ENCODE measurements at regions not wholly inside any gene's neighbourhood (a gene's known extent, or its start where the extent isn't known, plus 50 kb on each side); places are given as distances from the start of the nearest gene placed in this dataset.

DNA sequence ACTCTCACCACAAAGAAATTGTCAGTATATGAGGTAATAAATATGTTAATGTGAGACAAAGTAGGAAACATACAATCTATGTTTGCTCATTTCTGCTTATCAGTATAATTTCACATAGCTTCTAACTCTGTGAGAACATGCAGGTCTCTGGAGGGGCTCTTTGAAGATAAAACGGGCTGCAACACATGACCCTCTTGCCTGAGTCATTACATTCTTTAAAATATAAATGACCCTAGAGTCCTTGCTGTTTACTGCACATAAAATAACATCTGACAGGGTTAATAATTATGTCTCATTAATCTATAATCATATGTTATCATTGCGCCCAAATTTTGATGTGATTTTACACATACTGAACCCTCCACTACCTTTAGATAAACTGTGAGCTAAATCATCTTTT, 681.5 kb downstream of the ARAP2 start:
- DNase-seq: no peak

DNA sequence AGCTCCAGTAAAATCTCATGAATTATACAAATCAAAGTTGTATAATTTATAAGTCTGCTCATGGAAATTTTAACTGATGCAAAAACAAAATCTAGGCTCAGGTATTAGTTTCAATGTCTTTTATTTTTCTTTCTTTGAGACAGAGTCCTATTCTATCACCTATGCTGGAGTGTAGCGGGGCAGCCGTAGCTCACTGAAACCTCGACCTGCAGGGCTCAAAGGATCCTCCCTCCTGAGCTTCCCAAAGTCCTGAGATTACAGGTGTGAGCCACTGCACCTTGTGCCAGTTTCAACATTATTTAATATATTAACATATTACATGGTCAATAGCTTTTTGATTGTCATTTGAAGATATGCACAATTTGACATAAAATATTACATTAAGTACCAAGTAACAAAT, 678.7 kb downstream of the ARAP2 start:
- no peak for DNase-seq

DNA sequence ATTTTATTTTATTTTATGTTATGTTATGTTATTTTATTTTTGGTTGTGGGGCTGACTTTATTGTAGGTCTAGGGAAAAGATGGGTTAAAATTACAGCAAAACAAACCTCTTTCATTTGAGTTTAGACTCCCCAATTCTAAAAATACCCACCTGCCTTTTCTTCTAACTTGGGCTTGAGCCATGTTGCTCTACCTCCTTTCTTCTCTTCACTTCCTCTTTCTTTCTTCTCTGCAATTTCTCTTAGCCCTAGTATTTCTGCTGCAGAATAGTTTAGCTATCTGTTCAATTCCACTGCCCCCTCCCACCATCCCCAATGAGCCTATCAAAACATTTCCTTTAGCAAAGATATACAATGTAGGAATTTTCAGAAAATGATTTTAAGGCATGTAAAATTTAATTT, 653.3 kb downstream of the ARAP2 start:
- no peak for DNase-seq

DNA sequence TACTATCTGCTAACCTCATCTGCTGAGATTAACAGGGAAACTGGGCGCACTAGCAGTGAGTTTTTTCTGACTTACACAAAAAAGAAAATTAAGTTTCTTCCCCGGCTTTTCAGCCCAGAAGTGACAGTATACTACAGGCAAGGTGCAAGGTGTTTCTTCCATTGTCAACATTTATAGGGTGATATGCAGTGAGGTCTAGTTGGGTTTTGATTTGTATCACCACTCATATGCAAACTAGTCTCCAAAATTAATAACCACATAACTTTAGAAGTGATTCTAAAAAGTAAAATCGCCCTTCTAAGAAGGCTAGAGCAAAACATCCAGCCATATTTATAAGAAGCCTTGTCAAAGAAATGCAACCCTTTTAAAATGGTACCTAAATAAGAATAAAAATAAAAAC, 640.1 kb downstream of the ARAP2 start:
- no peak for DNase-seq

DNA sequence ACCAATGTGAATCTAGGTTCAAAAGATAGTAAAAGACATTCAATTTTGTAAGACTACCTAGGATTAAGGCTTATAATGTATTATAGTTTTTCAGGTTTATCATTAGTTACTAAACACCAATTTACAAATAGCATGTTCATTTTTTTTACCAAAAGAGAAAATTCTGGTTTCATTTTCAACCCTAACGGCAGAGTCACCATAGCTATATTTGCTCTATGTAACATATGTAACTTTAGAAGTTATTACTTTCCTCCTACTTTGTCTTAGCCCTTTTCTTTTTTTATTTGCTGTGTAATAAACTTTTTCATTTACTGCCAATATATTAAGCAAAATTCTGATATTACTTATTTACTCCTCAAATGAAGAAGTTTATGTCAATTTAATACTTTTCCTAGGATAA, 639.6 kb downstream of the ARAP2 start:
- no peak for DNase-seq

DNA sequence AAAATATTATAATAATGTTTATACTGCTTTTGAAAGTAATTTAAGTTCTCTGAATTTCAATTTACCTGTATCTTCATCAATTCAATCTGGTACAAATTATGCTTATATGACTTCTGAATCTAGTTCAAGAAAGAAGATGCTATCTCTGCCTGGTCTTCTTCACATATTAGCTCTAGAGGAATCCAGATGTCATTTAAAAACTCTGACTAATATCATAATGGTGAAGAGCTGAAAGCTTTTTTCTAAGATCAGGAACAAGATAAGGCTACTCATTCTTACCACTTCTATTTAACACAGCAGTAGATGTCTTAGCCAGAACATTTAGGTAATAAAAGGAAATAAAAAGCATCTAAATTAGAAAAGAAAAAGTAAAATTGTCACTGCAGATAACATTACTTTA, 636.1 kb downstream of the ARAP2 start:
- DNase-seq: no peak

DNA sequence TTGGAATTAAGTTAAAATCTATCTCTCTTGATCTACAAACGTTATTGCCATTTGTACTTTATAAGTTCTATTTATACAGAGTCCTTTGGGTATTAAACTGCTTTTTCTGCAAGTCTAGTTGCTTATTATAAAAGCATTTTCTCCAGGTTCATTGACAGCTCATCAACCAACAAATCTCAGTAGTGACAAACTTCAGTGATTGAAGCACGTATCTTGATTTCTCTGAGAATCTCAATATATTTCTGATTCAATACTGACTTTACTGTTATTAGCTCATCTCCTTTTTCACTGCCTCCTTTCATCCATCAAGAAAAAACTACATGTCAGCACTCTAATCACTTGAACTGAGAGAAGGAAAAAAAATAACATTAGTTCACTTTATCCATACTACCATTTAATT, 630.2 kb downstream of the ARAP2 start:
- no peak for DNase-seq

DNA sequence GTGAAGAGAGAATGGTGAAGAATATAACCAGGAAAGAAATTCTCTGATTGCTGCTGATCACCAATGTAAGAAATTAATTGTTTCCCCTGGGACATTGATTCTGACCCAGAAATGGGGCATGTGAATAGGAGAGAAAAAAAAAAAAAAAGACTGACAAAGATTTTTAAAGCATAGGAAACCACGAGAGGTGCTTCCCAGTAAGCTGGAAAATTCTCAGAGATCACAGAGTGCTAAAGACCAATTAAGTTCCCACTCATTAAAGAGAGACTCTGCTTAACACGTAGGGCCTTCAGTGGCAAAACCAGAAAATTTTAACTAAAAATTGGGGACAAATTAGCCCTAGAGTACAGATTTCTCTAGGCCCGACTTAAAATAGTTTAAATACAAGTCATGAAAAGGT, 604.4 kb downstream of the ARAP2 start:
- DNase-seq: no peak

DNA sequence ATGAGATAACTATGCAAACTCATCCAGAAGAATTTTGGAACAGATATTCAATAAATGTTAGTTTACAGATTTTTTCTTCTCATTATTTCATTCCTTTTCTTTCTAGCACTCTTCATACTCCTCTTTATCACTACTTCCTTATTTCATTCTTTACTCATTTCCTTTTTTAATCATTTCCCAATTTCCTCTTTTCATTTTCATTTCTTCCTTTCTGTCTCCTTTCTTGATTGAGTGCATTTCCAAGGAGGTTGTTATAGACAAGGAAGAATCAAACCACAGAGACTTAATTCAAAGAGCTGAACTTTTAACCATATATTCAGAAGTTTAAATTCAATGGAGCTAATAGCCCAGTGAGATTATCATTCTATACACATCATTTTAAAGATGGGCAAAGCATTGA, 600.7 kb downstream of the ARAP2 start:
- no peak for DNase-seq

DNA sequence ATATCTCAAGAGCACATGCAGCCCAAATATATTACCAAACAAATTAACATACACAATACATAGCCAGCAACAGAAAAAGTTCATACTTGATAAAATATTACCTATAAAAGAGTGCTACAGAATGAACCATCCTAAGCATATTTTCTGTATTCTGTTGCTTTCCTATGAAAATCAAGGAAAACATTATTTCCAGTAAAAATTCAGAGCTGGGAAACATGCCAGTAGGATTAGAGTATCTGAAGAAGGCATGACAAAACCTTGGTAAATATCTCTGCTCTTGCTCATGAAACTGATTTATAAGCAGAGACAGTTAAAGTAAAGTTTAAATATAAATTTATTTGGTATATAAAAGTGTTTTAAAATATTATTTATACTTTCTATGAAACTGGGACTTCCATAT, 599.7 kb downstream of the ARAP2 start:
- DNase-seq: no peak

DNA sequence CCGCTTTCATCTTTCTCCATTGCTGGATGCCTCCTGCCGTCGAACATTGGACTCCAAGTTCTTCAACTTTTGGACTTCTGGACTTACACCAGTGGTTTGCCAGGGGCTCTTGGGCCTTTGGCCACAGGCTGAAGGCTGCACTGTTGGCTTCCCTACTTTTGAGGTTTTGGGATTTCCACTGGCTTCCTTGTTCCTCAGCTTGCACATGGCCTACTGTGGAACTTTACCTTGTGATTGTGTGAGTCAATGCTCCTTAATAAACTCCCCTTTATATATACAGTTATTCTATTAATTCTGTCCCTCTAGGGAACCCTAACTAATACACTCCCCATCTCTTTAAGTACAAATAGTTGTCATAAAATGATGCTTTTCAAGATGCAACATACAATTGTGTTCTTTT, 595.3 kb downstream of the ARAP2 start:
- no peak for DNase-seq

DNA sequence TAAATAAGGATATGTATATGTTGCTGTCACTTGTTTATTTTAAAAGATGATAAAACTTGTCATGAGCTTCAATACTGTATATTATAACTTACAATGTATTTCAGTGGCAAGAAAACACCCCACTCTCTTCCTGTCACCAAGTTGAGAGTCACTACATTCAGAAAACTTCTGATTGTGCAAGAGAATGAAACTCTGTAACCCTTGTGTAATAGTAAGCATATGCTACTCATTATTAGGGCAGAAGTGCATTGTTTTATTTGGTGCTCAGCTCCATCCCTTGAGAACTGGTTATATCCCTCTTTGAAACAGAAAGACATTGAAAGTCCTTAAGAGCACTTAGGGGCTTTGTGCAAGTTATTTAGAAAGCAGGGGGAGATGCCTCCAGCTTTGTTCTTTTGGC, 594.5 kb downstream of the ARAP2 start:
- DNase-seq: no peak

DNA sequence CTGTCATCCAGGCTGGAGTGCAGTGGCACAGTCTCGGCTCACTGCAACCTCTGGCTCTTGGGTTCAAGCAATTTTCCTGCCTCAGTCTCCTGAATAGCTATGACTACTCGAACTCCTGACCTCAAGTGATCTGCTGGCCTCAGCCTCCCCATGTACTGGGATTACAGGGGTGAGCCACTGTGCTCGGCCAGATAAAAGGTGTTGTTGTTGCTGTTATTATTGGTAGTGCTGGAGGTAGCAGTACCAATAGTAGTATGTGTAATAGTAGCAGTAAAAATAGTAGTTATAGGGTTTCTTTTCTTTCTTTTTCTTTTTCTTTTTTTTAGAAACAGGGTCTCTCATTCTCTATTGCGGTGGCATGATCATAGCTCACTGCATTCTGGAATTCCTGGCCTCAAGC, 592.1 kb downstream of the ARAP2 start:
- no peak for DNase-seq

DNA sequence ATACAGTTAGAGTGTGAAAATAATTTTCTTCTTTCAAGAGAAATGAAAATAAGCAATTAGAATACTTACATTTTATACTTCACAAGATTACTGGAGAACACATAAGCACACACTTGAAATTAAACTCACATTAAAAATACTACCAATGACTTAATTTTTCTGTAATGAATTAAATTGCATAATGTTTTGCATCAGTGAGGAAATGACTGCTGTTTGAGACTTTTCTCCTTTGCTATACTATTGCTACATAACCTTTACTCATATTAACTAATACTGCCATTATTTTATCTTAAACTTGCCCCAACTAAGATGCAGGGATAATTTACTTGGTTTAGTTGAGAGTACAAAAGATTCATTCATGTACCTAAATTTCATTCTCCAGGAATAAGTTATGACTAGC, 590.9 kb downstream of the ARAP2 start:
- no peak for DNase-seq

DNA sequence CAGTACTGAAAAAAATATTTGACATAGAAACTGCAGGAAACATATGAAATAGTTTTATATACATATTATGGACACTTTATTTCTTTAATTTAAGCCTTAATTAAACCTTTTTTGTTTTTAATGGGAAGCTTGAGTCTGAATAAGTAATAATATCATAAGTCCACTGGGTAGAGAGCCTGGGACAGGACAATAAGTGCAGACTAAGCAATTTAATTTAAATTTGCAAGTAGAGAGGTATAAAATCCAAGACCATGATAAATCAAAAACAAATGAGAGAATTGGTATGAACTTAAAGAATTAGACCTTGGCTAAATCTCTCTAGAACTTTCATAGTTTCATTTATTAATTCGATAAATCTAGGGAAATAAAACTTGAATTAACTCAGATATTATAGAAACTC, 571.2 kb downstream of the ARAP2 start:
- no peak for DNase-seq

DNA sequence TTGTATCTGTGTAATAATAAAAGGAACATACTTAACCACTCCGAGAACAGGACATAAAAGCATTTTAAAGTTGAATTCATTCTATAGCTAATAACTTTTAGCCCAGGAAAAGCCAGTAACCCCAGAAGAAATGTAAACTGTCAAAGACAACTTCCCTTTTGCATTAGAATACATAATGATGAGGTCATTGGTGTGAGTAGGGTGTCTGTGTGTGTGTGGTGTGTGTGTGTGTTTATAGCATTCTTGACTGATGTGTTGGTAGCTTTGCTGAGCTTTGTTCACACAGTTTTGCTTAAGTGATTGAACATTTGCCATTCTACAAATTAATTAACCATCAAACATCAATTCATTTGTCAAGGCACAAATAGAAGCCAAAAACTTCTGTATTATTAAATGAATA, 559.6 kb downstream of the ARAP2 start:
- no peak for DNase-seq

DNA sequence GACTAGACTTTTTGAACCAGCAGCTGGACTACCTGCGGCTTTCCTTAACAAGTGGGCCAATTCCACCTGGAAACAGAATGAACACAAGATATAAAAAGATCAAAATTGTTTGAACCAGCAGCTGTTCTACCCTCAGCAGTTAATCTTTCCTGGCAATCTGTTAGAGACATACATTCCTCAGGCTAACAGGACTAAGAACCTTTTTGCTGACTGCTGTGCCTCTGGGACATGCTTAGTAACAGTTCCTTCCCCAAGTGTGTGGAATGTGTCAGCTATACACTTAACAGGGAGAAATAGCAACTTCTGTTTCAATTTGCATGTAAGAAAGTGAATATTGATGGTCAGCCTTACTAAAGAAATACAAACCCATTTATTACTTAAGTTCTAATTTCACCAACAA, 554.4 kb downstream of the ARAP2 start:
- no peak for DNase-seq

DNA sequence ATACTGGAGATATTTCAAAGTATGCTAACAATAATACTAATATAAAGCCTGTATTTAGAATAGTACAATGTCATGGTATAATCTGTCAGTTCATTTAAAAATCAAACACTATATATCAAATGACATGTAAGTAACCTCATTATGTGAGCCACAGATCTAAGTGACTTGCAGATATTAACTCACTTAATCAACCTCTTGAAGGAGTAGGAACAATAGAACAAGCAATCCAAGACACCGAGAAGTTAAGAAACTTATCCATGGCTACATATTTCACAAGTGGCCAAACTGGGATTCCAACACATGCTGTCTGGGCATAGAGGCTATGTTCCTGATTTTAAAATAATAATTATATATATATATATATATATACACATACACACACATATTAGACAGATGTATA, 554.0 kb downstream of the ARAP2 start:
- no peak for DNase-seq

DNA sequence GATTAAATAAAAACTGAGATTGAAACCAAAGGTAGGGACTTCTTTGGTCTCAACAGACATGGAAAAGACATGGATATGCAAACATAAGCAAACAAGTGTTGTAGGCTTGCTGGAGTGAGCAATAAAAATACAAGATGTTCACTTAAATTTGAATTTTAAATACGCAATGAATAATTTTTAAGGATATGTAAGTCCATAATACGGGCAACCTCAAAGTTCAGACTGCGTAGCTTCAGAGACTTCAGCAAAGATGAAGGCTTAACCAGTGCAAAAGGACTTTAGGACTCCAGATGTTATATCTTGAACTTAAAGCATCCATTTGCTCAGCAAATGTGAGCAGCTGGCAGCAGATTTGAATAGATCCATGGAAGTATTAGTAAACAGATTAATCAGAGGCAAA, 549.3 kb downstream of the ARAP2 start:
- DNase-seq: no peak

DNA sequence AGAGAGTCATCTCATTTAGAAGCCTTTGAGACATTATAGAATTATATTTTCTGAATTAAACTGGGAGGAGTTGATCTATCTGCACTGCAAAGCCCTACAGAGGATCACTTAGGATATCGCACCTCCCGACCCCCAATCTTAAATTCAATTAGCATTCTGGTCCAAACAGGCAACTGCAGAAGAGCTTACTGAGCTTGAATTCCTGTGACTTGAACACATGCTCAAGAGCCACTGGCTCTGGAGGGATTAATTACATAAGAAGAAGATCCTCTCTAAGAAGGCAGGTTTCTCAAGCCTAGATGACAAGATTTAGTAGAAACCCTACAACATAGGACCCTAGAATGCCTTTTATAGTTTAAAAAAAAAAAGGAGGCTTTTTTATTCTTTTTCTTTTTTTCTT, 548.9 kb downstream of the ARAP2 start:
- no peak for DNase-seq

DNA sequence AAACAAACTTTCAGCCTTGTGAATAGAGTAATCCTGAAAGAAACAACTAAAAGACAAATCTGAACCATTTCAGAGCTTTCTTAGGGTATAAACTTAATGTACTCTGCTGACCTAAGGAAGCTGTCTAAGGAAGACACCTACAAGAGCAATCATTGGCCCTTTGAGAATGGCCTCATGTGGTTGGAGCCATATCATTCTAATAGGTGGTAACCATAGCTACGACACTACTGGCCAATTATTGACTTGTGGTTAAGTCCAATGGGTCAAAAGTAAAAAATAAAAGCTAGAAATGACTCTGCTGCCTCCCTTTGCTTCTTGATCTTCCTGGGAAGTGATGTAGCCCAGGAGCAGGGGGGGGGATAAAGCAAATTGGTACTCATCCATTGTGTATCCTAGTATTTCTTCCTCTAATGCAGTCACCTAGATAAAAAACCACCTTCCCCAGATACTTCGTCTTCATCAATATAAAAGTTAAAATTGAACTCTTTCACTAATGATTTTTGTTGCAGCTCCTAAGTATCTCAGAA, 547.0 kb downstream of the ARAP2 start:
- DNase-seq: no peak

DNA sequence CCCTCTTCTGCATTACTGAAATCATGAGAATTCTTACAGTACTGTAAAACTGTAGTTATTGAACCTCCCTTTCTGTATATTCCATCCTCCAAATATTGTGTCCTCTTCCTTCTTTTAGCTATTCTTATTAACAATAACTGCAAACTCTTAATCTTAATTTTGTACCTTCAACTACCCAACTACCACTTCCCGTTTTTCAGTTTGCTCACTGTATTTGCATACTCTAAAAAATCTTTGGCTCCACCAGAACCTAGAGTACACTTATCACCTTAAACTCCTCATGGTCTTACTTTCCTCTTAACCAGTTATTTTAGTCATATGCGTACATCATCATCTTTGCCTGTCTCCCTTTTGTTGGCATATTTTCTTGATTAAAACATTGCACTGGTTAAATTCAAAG, 543.7 kb downstream of the ARAP2 start:
- DNase-seq: no peak

DNA sequence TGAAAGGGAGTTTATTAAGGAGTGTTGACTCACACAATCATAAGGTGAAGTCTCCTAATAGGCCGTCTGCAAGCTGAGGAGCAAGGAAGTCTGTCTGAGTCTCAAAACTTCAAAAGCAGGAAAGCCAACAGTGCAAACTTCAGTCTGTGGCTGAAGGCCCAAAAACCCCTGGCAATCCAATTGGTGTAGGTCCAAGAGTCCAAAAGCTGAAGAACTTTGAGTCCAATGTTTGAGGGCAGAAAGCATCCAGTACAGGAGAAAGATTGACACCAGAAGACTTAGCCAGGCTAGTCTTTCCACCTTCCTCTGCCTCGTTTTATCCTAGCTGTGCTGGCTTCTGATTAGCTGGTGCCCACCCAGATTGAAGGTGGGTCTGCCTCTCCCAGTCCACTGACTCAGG, 535.2 kb downstream of the ARAP2 start:
- no peak for DNase-seq

DNA sequence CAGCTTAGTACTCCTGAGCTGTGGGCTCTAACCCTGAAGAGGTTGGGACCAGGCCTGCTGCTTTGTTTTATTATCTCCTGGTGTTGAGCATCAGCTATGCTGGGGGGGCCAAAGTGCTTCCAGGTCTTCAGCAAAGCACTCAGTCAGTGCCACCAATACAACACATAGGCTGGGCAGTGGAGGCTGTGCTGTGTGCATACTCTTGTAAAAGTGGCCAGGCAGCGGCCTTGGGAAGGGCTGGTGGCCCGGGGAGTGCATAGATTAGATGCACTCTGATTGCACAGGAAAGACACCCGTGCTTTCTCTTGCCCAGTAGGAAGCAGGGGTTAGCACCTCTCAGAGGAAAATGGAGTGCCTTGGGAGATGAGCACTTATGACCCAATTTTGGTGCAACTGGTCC, 534.0 kb downstream of the ARAP2 start:
- DNase-seq: no peak

DNA sequence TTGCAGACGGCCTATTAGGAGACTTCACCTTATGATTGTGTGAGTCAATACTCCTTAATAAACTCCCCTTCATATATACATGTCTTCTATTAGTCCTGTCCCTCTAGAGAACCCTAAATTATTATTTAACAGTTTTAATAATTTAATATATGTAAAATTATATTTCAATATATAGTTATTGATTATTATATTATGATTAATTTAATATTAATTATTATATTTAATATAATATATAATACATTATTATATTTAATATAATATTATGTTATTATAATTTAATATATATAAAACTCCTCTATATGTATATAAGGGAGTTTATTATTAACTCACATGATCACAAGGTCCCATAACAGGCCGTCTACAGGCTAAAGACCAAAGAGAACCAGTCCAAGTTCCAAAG, 533.2 kb downstream of the ARAP2 start:
- DNase-seq: no peak

DNA sequence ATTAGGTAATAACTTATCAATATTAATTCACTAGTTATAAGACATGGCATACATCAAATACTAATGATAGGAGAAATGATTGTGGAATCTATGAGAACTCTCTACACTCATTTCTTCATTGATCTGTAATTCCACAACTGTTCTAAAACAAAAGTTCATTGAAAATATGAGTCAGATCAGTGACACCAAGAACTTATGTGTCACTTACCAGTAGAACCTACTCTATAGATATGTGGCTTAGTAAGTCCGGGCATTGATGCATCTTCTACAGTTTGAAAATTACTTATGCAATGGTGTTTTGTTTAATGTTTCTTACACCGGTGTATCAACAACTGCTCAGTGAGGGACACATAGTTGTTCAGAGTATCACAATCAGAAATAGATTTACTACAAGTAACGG, 520.3 kb downstream of the ARAP2 start:
- DNase-seq: no peak

Data from NCI-H446 treated with DMSO at 0.1 percent for 48 hours (cell line).